SK-N-SH treated with all-trans-retinoic acid at 6 μM for 48 hours (cell line): ENCODE measurements at regions not wholly inside any gene's neighbourhood (a gene's known extent, or its start where the extent isn't known, plus 50 kb on each side); places are given as distances from the start of the nearest gene placed in this dataset.

Experiments
- ARNTL ChIP-seq: fragments of 450-650 bp; formaldehyde crosslinking; IDR thresholded peaks from 2 replicates; pipeline ENCODE4 v1.5.0; 2020; ENCODE audit warnings: low read depth, mild to moderate bottlenecking, moderate library complexity, borderline replicate concordance
- BACH2 ChIP-seq: fragments of 250-450 bp; sonication (Bioruptor Pico); IDR thresholded peaks from 2 replicates; pipeline ENCODE4 v1.9.0; 2021; ENCODE audit warnings: mild to moderate bottlenecking, borderline replicate concordance
- CSDC2 ChIP-seq: fragments of 250-450 bp; sonication (Bioruptor Pico); IDR thresholded peaks from 2 replicates; pipeline ENCODE4 v1.5.0; 2020; ENCODE audit warnings: mild to moderate bottlenecking, moderate library complexity
- PPARA ChIP-seq: fragments of 250-450 bp; sonication (Bioruptor Pico); IDR thresholded peaks from 2 replicates; pipeline ENCODE4 v1.5.0; 2020; ENCODE audit warnings: mild to moderate bottlenecking, borderline replicate concordance
- RARB ChIP-seq: fragments of 250-450 bp; sonication (Bioruptor Pico); IDR thresholded peaks from 2 replicates; pipeline ENCODE4 v1.8.0; 2021; ENCODE audit warnings: mild to moderate bottlenecking, moderate library complexity
- ZFP3 ChIP-seq: fragments of 250-450 bp; sonication (Bioruptor Pico); IDR thresholded peaks from 2 replicates; pipeline ENCODE4 v1.5.0; 2020; ENCODE audit warnings: mild to moderate bottlenecking, moderate library complexity

DNA sequence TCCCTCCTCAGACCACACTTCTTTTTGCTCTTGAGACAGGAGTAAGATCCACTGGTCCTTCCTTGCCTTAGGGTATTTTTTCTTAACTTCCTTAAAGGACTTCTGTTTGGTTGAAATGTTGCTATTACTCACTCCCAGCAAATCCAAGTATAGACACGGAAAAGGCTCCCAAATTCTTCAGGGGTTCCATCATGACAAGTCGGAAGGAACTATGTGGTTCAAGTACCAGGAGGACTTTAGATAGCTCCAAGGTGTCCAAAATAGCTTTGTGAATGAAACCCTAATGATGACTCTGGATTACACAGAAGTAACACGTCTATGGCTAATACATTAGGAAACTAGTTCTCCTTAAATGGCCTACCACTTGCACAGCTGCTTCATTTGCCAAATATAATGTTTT is 238.7 kb downstream of the KCTD12 start:
- TF ChIP-seq ARNTL (CRISPR knock-in tag) (no peak), RARB (CRISPR knock-in tag) (no peak), ZFP3 (CRISPR knock-in tag) (no peak), PPARA (CRISPR knock-in tag) (no peak), BACH2 (CRISPR knock-in tag) (no peak), CSDC2 (CRISPR knock-in tag) (no peak)
